HT1080 (cell line): ENCODE measurements at regions not wholly inside any gene's neighbourhood (a gene's known extent, or its start where the extent isn't known, plus 50 kb on each side); places are given as distances from the start of the nearest gene placed in this dataset.

Source experiments
- DNase-seq: peaks from one replicate; pipeline ENCODE4 v3.0.0-alpha.2; 2015; ENCODE audit warnings: low read depth

DNA sequence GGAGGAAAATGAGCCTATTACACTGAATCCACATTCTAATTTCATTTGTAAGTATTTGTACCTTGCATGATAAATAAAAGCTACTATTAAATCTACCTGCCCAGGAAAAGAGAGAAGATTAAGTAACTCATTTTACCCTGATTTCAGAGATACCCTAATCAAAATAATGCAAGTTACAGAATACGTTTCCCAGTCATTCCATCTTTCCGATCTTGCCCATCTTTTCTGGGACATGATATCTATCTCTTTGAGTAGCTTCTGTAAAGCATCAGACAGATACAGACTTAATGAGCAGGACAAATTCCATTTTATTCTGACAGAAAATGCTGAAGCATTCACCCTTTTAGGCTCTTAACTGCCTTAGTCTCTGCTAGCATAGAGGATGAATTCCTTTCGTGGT, 56.6 kb downstream of the SPRY2 start:
- DNase-seq = no peak

DNA sequence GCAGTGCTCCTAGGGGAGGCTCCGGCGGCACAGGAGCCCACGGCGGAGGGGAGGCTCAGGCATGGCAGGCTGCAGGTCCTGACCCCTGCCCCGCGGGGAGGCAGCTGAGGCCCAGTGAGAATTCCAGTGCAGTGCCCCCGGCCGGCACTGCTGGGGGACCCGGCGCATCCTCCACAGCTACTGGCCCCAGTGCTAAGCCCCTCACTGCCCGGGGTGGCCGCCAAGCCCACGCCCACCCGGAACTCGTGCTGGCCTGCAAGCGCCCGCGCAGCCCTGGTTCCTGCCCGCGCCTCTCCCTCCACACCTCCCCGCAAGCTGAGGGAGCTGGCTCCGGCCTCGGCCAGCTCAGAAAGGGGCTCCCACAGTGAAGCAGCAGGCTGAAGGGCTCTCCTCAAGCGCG, 62.2 kb downstream of the SPRY2 start:
- no peak for DNase-seq

- peak; percentile 41 for DNase-seq
Measured at GRCh38 chr13:80276371-80277289, 64.3 kb downstream of the SPRY2 start.

DNA sequence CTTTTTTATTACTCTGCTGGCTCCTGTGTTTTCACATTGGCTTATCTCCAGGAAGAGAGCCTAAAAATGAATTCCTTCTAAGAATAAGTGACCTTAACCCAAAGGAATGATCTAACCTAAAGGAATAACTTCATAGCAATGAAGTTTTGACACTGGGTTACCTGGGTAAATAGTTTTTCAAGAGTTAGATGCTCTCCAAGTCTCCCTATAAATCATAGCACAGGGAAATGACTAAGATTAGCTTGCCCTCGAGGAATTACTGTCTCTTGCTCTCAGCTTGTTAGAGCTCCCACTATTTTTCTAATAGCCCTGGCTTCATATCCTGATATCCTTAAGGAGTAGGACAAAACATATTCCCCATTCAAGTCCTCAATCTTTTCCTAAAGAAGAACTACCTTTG, 66.3 kb downstream of the SPRY2 start:
- DNase-seq = no peak

DNA sequence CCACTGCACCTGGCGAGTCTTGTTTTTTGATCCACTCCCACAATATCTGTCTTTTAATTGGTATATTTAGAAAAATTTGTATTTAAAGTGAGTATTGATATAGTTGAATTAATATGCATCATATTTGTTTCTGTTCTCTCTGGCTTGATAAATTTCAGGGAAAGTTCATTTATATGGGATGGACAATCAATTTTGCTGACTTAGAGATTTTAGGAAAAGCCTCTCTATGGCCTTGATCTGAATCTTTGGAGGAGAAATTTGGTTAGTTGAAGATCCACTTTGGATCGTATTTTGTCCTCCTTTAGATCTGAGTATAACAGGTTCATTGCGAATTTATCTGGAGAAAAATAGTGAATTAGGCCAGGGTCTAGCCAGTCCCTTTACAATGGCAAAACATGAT, 67.2 kb downstream of the SPRY2 start:
- DNase-seq = no peak

- DNase-seq = no peak
Measured at GRCh38 chr13:80265348-80265747, 75.6 kb downstream of the SPRY2 start.

DNA sequence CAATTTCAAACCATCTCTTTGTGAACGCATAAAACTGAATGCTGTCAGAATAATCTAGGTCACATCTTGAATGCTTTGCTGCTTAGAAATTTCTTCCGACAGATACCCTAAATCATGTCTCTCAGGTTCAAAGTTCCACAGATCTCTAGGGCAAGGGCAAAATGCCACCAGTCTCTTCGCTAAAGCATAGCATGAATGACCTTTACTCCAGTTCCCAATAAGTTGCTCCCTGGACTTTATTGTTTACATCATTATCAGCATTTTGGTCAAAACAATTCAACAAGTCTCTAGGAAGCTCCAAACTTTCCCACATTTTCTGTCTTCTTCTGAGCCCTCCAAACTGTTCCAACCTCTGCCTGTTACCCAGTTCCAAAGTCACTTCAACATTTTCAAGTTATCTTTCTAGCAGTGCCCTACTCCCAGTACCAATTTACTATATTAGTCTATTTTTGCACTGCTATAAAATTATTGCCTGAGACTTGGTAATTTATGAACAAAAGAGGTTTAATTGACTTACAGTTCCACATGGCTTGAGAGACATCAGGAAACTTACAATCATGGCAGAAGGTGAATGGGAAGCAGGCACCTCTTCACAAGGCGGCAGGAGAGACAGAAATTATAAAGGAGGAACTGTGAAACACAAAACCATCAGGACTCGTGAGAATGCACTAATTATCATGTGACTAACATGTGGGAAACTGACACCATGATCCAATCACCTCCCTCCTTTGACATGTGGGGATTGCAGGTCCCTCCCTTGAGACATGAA, 77.0 kb downstream of the SPRY2 start:
- no peak for DNase-seq

GRCh38 chr13:80262051-80262695, 78.8 kb downstream of the SPRY2 start:
- DNase-seq = no peak

- no peak for DNase-seq
Measured at GRCh38 chr13:80259159-80259558, 81.8 kb downstream of the SPRY2 start.

GRCh38 chr13:80256352-80256932, 84.5 kb downstream of the SPRY2 start:
- no peak for DNase-seq

GRCh38 chr13:80255946-80256345, 85.0 kb downstream of the SPRY2 start:
- no peak for DNase-seq

DNA sequence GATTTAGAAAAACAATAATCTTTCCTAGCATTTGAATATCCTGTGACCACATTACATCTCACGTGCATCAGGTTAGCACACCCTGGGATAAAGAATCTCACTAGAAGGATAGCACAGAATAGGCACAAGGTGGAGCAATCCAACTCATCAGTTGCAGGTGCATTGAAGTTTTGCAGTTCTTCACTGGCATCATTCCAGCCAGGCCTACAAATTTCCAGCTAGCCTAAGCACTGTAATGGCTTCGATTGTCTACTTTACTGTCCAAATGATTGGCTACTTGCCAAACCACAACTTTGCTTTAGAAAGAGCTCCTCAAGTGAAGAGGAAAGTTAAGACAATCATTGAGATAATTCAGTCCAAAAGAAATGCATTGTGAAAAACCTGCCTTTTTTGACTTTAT, 89.5 kb downstream of the SPRY2 start:
- peak; percentile 51 for DNase-seq

GRCh38 chr13:80250213-80250810, 90.6 kb downstream of the SPRY2 start:
- DNase-seq = no peak

- no peak for DNase-seq
Measured at GRCh38 chr13:80249516-80250212, 91.3 kb downstream of the SPRY2 start.

- DNase-seq = no peak
Measured at GRCh38 chr13:80245162-80245733, 95.7 kb downstream of the SPRY2 start.

DNA sequence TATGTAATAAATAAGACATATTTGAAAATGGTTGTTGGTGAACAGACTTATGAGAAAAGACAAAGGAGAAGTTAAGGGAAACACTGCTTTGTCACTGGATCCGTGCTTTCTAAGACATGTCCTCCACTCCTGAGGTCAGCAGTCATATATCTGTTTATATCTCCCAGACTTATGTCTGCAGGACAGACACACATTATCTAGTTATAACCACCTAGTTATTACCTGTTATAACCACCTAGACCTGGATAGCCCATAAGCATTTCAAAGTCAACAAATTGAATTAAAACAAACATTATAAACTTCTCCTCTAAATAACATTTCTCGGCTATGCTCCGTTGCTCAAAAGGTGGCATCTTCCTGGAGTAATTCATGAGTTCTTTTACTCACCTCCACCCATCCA, 96.4 kb downstream of the SPRY2 start:
- no peak for DNase-seq

GRCh38 chr13:80242728-80243427, 98.0 kb downstream of the SPRY2 start:
- DNase-seq = no peak

GRCh38 chr13:80239571-80240255, 101.2 kb downstream of the SPRY2 start:
- no peak for DNase-seq

GRCh38 chr13:80239116-80239515, 101.8 kb downstream of the SPRY2 start:
- no peak for DNase-seq
